ENCODE measurements at regions not wholly inside any gene's neighbourhood (a gene's known extent, or its start where the extent isn't known, plus 50 kb on each side); places are given as distances from the start of the nearest gene placed in this dataset.

- Mint-ChIP-seq H3K36me3 (ENCODE audit: low read depth) (no peaks in the 10 kb centered on the region), H3K27me3 (peaks cover 5% of the 10 kb centered on the region), H3K4me1 (ENCODE audit: low read depth) (no peaks in the 10 kb centered on the region), H3K27ac (no peak overlapping the region), H3K9me3 (no peaks in the 10 kb centered on the region), H3K4me3 (no peak overlapping the region)
- ChIA-PET CTCF (no interaction called here), POLR2A (no interaction called here)
- intact Hi-C loops (cut with DNase I, micrococcal nuclease), result no loop called here
- Histone ChIP-seq H3K27ac (ENCODE audit: low read depth in 1 of 2, low read length in 2 of 2) (no peak overlapping the region), H3K4me1 (ENCODE audit: insufficient read depth, low read length) (no peaks in the 10 kb centered on the region), H3K4me3 (ENCODE audit: low read length) (no peak overlapping the region), H3K36me3 (ENCODE audit: insufficient read depth, low read length) (no peaks in the 10 kb centered on the region), H3K9me3 (ENCODE audit: control insufficient read depth in 1 of 2, insufficient read depth in 1 of 2, low read length in 2 of 2) (no peaks in the 10 kb centered on the region), H3K27me3 (ENCODE audit: control insufficient read depth in 1 of 2, insufficient read depth in 2 of 2, low read length in 2 of 2) (no peaks in the 10 kb centered on the region)
- ATAC-seq (ENCODE audit: poor library complexity) (no peak), DNase-seq (no peak)
- TF ChIP-seq, protein P1, sequence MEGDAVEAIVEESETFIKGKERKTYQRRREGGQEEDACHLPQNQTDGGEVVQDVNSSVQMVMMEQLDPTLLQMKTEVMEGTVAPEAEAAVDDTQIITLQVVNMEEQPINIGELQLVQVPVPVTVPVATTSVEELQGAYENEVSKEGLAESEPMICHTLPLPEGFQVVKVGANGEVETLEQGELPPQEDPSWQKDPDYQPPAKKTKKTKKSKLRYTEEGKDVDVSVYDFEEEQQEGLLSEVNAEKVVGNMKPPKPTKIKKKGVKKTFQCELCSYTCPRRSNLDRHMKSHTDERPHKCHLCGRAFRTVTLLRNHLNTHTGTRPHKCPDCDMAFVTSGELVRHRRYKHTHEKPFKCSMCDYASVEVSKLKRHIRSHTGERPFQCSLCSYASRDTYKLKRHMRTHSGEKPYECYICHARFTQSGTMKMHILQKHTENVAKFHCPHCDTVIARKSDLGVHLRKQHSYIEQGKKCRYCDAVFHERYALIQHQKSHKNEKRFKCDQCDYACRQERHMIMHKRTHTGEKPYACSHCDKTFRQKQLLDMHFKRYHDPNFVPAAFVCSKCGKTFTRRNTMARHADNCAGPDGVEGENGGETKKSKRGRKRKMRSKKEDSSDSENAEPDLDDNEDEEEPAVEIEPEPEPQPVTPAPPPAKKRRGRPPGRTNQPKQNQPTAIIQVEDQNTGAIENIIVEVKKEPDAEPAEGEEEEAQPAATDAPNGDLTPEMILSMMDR (IDR thresholded peaks at IDR 0.05), result no peak
Measured at GRCh38 chr1:88053065-88053464, 631.0 kb upstream of the PKN2 start.

DNA sequence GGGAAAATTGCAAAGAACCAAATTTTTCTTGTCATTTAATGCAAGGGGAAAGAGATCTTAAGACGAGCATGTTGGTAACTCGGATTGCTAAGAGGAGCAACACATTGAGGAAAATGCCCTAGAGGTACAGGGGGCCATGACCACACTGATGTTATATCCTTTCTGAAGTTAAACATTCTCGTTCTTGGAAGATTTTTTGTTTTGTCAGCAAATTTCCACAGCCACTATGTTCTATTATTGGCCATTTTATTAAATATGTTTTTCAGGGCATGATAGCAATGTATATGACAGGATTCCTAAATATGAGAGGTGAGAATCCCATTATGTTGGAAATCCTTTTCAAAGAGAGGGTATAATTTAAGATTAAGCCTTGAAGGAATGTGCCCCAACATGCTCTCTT lies 627.2 kb upstream of the PKN2 start:
- DNase-seq (no peak), ATAC-seq (ENCODE audit: poor library complexity) (no peak)
- Histone ChIP-seq H3K4me3 (ENCODE audit: low read length) (no peak overlapping the region), H3K36me3 (ENCODE audit: insufficient read depth, low read length) (no peaks in the 10 kb centered on the region), H3K27me3 (ENCODE audit: control insufficient read depth in 1 of 2, insufficient read depth in 2 of 2, low read length in 2 of 2) (no peaks in the 10 kb centered on the region), H3K9me3 (ENCODE audit: control insufficient read depth in 1 of 2, insufficient read depth in 1 of 2, low read length in 2 of 2) (no peaks in the 10 kb centered on the region), H3K4me1 (ENCODE audit: insufficient read depth, low read length) (no peaks in the 10 kb centered on the region), H3K27ac (ENCODE audit: low read depth in 1 of 2, low read length in 2 of 2) (no peak overlapping the region)
- intact Hi-C loops (cut with DNase I, micrococcal nuclease), result no loop called here
- Mint-ChIP-seq H3K36me3 (ENCODE audit: low read depth) (no peaks in the 10 kb centered on the region), H3K27ac (no peak overlapping the region), H3K4me3 (no peak overlapping the region), H3K4me1 (ENCODE audit: low read depth) (no peaks in the 10 kb centered on the region), H3K27me3 (peaks cover 5% of the 10 kb centered on the region), H3K9me3 (no peaks in the 10 kb centered on the region)
- ChIA-PET CTCF (no interaction called here), POLR2A (no interaction called here)
- TF ChIP-seq, protein P1 (IDR thresholded peaks at IDR 0.05), result no peak

DNA sequence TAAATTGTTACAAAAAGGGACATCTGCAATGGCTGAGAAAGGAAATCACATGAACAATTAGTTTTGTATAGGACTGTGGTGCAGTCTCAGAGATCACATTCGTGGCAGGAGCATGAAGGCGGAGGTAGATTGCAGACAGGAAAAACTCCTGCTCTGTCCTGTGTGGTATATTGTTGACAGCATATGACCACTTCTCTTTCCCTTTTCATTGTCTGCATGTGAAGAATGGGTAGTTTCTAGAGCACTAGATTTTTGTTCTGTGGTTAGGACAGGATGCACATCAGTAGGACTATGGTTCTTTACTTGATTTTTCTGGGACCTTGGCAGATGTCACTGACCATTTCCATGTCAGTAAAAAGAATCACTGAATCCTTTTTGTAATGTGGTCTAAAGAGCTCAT lies 625.9 kb upstream of the PKN2 start:
- CTCF ChIA-PET, result no interaction called here
- DNase-seq, result no peak
- no peaks in the 10 kb centered on the region for H3K27me3 ChIP-seq (ENCODE audit: control insufficient read depth in 1 of 2, insufficient read depth in 2 of 2, low read length in 2 of 2)
- H3K4me3 ChIP-seq (ENCODE audit: low read length), result no peak overlapping the region
- H3K36me3 Mint-ChIP-seq (ENCODE audit: low read depth), result no peaks in the 10 kb centered on the region
- POLR2A ChIA-PET, result no interaction called here
- H3K27ac Mint-ChIP-seq, result no peak overlapping the region
- H3K4me3 Mint-ChIP-seq, result no peak overlapping the region
- H3K27me3 Mint-ChIP-seq, result peaks cover 3% of the 10 kb centered on the region
- no peaks in the 10 kb centered on the region for H3K4me1 Mint-ChIP-seq (ENCODE audit: low read depth)
- no peak overlapping the region for H3K27ac ChIP-seq (ENCODE audit: low read depth in 1 of 2, low read length in 2 of 2)
- H3K4me1 ChIP-seq (ENCODE audit: insufficient read depth, low read length), result no peaks in the 10 kb centered on the region
- ATAC-seq (ENCODE audit: poor library complexity), result no peak
- H3K9me3 ChIP-seq (ENCODE audit: control insufficient read depth in 1 of 2, insufficient read depth in 1 of 2, low read length in 2 of 2), result no peaks in the 10 kb centered on the region
- H3K36me3 ChIP-seq (ENCODE audit: insufficient read depth, low read length), result no peaks in the 10 kb centered on the region
- intact Hi-C loops (cut with DNase I, micrococcal nuclease), result no loop called here
- TF ChIP-seq, protein P1 (IDR thresholded peaks at IDR 0.05), result no peak
- H3K9me3 Mint-ChIP-seq, result no peaks in the 10 kb centered on the region

Measured in CD4-positive, alpha-beta T cell (primary cell).